Astrocyte of the spinal cord (primary cell): ENCODE measurements at regions not wholly inside any gene's neighbourhood (a gene's known extent, or its start where the extent isn't known, plus 50 kb on each side); places are given as distances from the start of the nearest gene placed in this dataset.

Experiments used
- DNase-seq: peaks from one replicate; pipeline ENCODE4 v3.0.0; 2011; ENCODE audit warnings: low read depth, low spot score
- H3K4me3 ChIP-seq: 2 replicates; pipeline ENCODE4 v1.5.1; 2011; ENCODE audit warnings: low read depth, mild to moderate bottlenecking, low read length, moderate library complexity
- CTCF ChIP-seq: IDR thresholded peaks from 2 replicates; pipeline ENCODE4 v1.5.1; 2012; ENCODE audit warnings: low read depth, mild to moderate bottlenecking, low read length, inconsistent platforms
- in situ Hi-C: cut with HindIII; loops from 2 replicates; pipeline ENCODE4 v1.10.0; 2017; ENCODE audit warnings: low sequenced_read_pairs

- no peak overlapping the region for H3K4me3 ChIP-seq
- DNase-seq: no peak
- in situ Hi-C loops: no loop called here
- TF ChIP-seq CTCF: no peak
Measured at GRCh38 chr2:41337956-41338355, 709.9 kb upstream of the PKDCC start.

GRCh38 chr2:41344529-41344928 is 703.3 kb upstream of the PKDCC start:
- H3K4me3 ChIP-seq: no peak overlapping the region
- in situ Hi-C loops: no loop called here
- no peak for DNase-seq
- TF ChIP-seq CTCF: no peak

- in situ Hi-C loops: no loop called here
- TF ChIP-seq CTCF: no peak
- no peak for DNase-seq
- no peak overlapping the region for H3K4me3 ChIP-seq
Measured at GRCh38 chr2:41353060-41353459, 694.8 kb upstream of the PKDCC start.

GRCh38 chr2:41355794-41356193 is 692.0 kb upstream of the PKDCC start:
- no peak for DNase-seq
- H3K4me3 ChIP-seq: no peak overlapping the region
- in situ Hi-C loops: no loop called here
- TF ChIP-seq CTCF: no peak

- in situ Hi-C loops: no loop called here
- no peak overlapping the region for H3K4me3 ChIP-seq
- DNase-seq: no peak
- no peak for TF ChIP-seq CTCF
Measured at GRCh38 chr2:41364842-41365241, 683.0 kb upstream of the PKDCC start.

- DNase-seq: no peak
- no peak for TF ChIP-seq CTCF
- in situ Hi-C loops: no loop called here
- H3K4me3 ChIP-seq: no peak overlapping the region
Measured at GRCh38 chr2:41375901-41376300, 671.9 kb upstream of the PKDCC start.

GRCh38 chr2:41377837-41378236 is 670.0 kb upstream of the PKDCC start:
- DNase-seq: no peak
- TF ChIP-seq CTCF: no peak
- H3K4me3 ChIP-seq: no peak overlapping the region
- in situ Hi-C loops: no loop called here
